ENCODE measurements at regions not wholly inside any gene's neighbourhood (a gene's known extent, or its start where the extent isn't known, plus 50 kb on each side); places are given as distances from the start of the nearest gene placed in this dataset.
A peak's percentile ranks its signal among the peaks of the same experiment; 100 is the strongest.

DNA sequence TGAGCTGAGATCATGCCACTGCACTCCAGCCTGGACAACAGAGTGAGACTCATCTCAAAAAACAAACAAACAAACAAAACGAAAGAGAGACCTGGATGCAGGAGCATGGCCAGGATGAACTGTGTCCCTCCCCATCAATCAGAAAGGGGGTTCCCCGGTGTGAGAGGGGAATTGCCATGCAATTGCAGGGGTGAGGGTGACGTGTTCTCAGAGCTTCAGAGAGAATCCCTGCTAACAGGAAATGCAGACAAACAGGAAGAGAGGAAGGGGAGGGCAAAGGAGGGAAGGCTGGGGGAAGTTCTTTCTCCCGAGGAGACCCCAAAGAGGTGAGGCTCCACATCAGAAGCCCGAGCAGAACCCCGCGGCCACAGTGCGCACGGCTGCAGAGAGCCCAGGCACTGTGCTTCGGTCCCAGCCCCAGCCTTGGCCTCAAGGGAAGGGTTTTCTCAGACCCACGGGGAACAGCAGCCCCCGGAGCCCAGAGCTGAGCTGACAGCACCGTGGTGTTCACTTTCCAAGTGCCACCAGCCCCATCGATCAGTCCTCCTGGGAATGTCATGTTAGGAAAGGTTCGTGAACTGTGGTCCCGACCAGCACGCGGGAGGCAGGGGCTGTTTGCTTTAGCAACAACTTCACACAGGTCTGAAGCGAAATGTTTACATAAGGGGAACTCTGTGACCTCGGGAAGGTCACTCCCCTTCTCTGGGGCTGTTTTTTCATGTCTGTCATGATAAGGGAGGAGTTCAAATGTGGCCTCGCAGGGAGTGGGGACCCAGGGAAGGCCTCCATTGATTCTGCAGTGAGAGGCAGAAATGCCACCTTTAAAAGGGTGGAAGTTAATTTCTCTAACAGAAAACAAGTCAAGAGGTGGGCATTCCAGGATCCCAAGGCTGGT, 108.0 kb upstream of the ANO1 start (continued):
- TF ChIP-seq ZKSCAN5 (CRISPR knock-in tag; IDR thresholded peaks at IDR 0.05) (no peak), CHD4 (IDR thresholded peaks at IDR 0.05; ENCODE audit: borderline replicate concordance, low read length) (no peak), ZMYM4 (CRISPR knock-in tag; IDR thresholded peaks at IDR 0.05) (peak; percentile 90), ZSCAN22 (CRISPR knock-in tag; IDR thresholded peaks at IDR 0.05) (no peak), LBX2 (CRISPR knock-in tag; IDR thresholded peaks at IDR 0.05; ENCODE audit: borderline replicate concordance) (no peak), ZNF552 (CRISPR knock-in tag; IDR thresholded peaks at IDR 0.05; ENCODE audit: borderline replicate concordance) (0 out of 2 replicates have a peak, but pooled peaks have one; percentile 47), ETV5 (CRISPR knock-in tag; IDR thresholded peaks at IDR 0.05; ENCODE audit: borderline replicate concordance) (peak; percentile 81; the same call in 1 of the 2 replicates), ZNF12 (CRISPR knock-in tag; IDR thresholded peaks at IDR 0.05) (peak; percentile 70), MAZ (IDR thresholded peaks at IDR 0.05; ENCODE audit: borderline replicate concordance, low read depth, low read length) (peak; percentile 52; the same call in 1 of the 2 replicates), MAZ (CRISPR knock-in tag; IDR thresholded peaks at IDR 0.05; ENCODE audit: low read depth) (peak; percentile 85), MYC (CRISPR knock-in tag; IDR thresholded peaks at IDR 0.05; ENCODE audit: borderline replicate concordance) (peak; percentile 96; the same call in 1 of the 2 replicates), MAFG (CRISPR knock-in tag; IDR thresholded peaks at IDR 0.05) (no peak), KAT7 (CRISPR knock-in tag; IDR thresholded peaks at IDR 0.05; ENCODE audit: borderline replicate concordance) (0 out of 2 replicates have a peak, but pooled peaks have one; percentile 50), ZNF616 (CRISPR knock-in tag; IDR thresholded peaks at IDR 0.05; ENCODE audit: low read depth) (no peak), SOX5 (CRISPR knock-in tag; IDR thresholded peaks at IDR 0.05; ENCODE audit: borderline replicate concordance) (peak; percentile 95), ARHGAP35 (CRISPR knock-in tag; IDR thresholded peaks at IDR 0.05; ENCODE audit: borderline replicate concordance) (no peak; the same call in 1 of the 2 replicates), HHEX (CRISPR knock-in tag; IDR thresholded peaks at IDR 0.05) (peak; percentile 100), HOXA5 (CRISPR knock-in tag; IDR thresholded peaks at IDR 0.05) (peak; percentile 95), KDM3A (CRISPR knock-in tag; IDR thresholded peaks at IDR 0.05; ENCODE audit: low read depth) (peak; percentile 97), ZNF777 (CRISPR knock-in tag; IDR thresholded peaks at IDR 0.05) (0 out of 2 replicates have a peak, but pooled peaks have one; percentile 40), NCOA5 (CRISPR knock-in tag; IDR thresholded peaks at IDR 0.05) (no peak), ZNF564 (CRISPR knock-in tag; IDR thresholded peaks at IDR 0.05) (no peak; the same call in 1 of the 2 replicates), HINFP (CRISPR knock-in tag; IDR thresholded peaks at IDR 0.05; ENCODE audit: low read depth) (no peak), KMT2B (CRISPR knock-in tag; IDR thresholded peaks at IDR 0.05) (0 out of 2 replicates have a peak, but pooled peaks have one; percentile 45), ZNF430 (CRISPR knock-in tag; IDR thresholded peaks at IDR 0.05) (no peak), ZNF382 (CRISPR knock-in tag; IDR thresholded peaks at IDR 0.05; ENCODE audit: borderline replicate concordance) (no peak), ZNF557 (CRISPR knock-in tag; IDR thresholded peaks at IDR 0.05) (peak; percentile 91; the same call in 1 of the 2 replicates), HNF4A (CRISPR knock-in tag; IDR thresholded peaks at IDR 0.05) (peak; percentile 99)
- TF ChIP-seq, protein P1, sequence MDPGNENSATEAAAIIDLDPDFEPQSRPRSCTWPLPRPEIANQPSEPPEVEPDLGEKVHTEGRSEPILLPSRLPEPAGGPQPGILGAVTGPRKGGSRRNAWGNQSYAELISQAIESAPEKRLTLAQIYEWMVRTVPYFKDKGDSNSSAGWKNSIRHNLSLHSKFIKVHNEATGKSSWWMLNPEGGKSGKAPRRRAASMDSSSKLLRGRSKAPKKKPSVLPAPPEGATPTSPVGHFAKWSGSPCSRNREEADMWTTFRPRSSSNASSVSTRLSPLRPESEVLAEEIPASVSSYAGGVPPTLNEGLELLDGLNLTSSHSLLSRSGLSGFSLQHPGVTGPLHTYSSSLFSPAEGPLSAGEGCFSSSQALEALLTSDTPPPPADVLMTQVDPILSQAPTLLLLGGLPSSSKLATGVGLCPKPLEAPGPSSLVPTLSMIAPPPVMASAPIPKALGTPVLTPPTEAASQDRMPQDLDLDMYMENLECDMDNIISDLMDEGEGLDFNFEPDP (CRISPR knock-in tag; conservative IDR thresholded peaks at IDR 0.05), result no peak

Measured in HepG2 (cell line).